ENCODE measurements at regions not wholly inside any gene's neighbourhood (a gene's known extent, or its start where the extent isn't known, plus 50 kb on each side); places are given as distances from the start of the nearest gene placed in this dataset.

- TF ChIP-seq, protein P1, sequence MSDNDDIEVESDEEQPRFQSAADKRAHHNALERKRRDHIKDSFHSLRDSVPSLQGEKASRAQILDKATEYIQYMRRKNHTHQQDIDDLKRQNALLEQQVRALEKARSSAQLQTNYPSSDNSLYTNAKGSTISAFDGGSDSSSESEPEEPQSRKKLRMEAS (IDR thresholded peaks at IDR 0.05): no peak
- no peak for TF ChIP-seq EP300 (IDR thresholded peaks at IDR 0.05; ENCODE audit: borderline replicate concordance)
These were observed 60.8 kb upstream of the MED9 start for GRCh38 chr17:17416007-17416399.
